PC-3 (cell line): ENCODE measurements at regions not wholly inside any gene's neighbourhood (a gene's known extent, or its start where the extent isn't known, plus 50 kb on each side); places are given as distances from the start of the nearest gene placed in this dataset.

Source experiments
- ATAC-seq: fragments of 200-7000 bp; cut with Tn5 transposase; 2 replicates; pipeline ENCODE4 v1.9.1; 2020; ENCODE audit warnings: mild to moderate bottlenecking, moderate library complexity
- BruUV-seq: library from RNA; stranded (reverse); fragments of 400-500 nt; replicated peaks from 2 replicates; lab custom pipeline; 2021; lab: Mats Ljungman, UMichigan
- CTCF ChIA-PET: fragments of 300-600 bp; sonication (Branson Sonifier 250); formaldehyde crosslinking; loops from one replicate; lab custom pipeline; 2022; ENCODE audit warnings: antibody characterized with exemption; lab: Charles Lee
- POLR2A ChIA-PET: fragments of 300-600 bp; sonication (Branson Sonifier 250); formaldehyde crosslinking; loops from one replicate; lab custom pipeline; 2022; ENCODE audit warnings: antibody characterized with exemption; ENCODE audit not compliant: unreplicated experiment; lab: Charles Lee
- DNase-seq: peaks from one replicate; pipeline ENCODE4 v3.0.0-alpha.2; 2015
- H2AFZ ChIP-seq: fragments of 300-600 bp; sonication (generic); 2 replicates; pipeline ENCODE4 v1.6.0; 2016; ENCODE audit warnings: antibody characterized with exemption, low read length
- H3F3A ChIP-seq: fragments of 300-600 bp; sonication (generic); one replicate; pipeline ENCODE4 v1.6.0; 2017; ENCODE audit warnings: antibody characterized with exemption, low read length, control low read depth, mild to moderate bottlenecking; ENCODE audit not compliant: unreplicated experiment
- H3K27ac ChIP-seq: fragments of 300-600 bp; sonication (generic); 2 replicates; pipeline ENCODE4 v1.5.1; 2016; ENCODE audit warnings: mild to moderate bottlenecking, low read length
- H3K27me3 ChIP-seq: fragments of 300-600 bp; sonication (generic); 2 replicates; pipeline ENCODE4 v1.6.1; 2016; ENCODE audit warnings: low read length, mixed read lengths
- H3K36me3 ChIP-seq: fragments of 300-600 bp; sonication (generic); 2 replicates; pipeline ENCODE4 v1.6.1; 2016; ENCODE audit warnings: low read depth, mixed run types, low read length, mixed read lengths
- H3K4me1 ChIP-seq: fragments of 300-600 bp; sonication (generic); 2 replicates; pipeline ENCODE4 v1.5.1; 2016; ENCODE audit warnings: low read length; ENCODE audit not compliant: insufficient read depth
- H3K4me2 ChIP-seq: fragments of 300-600 bp; sonication (generic); 2 replicates; pipeline ENCODE4 v1.6.0; 2016; ENCODE audit warnings: low read length
- H3K4me3 ChIP-seq: fragments of 300-600 bp; sonication (generic); 2 replicates; pipeline ENCODE4 v1.5.1; 2016; ENCODE audit warnings: mild to moderate bottlenecking, low read length, mixed read lengths
- H3K79me2 ChIP-seq: fragments of 300-600 bp; sonication (generic); 2 replicates; pipeline ENCODE4 v1.6.1; 2017; ENCODE audit warnings: low read length, mixed read lengths
- H3K9ac ChIP-seq: fragments of 300-600 bp; sonication (generic); 2 replicates; pipeline ENCODE4 v1.6.0; 2016; ENCODE audit warnings: mild to moderate bottlenecking, low read length
- H3K9me2 ChIP-seq: fragments of 300-600 bp; sonication (generic); replicated peaks from 2 replicates; pipeline ENCODE4 v1.6.1; 2016; ENCODE audit warnings: mixed run types, low read length, mixed read lengths
- H3K9me3 ChIP-seq: fragments of 300-600 bp; sonication (generic); 2 replicates; pipeline ENCODE4 v1.6.1; 2016; ENCODE audit warnings: low read length, mixed read lengths
- H4K20me1 ChIP-seq: fragments of 300-600 bp; sonication (generic); 2 replicates; pipeline ENCODE4 v1.6.1; 2016; ENCODE audit warnings: low read length, mixed read lengths
- EZH2 ChIP-seq: fragments of 300-600 bp; sonication (generic); IDR thresholded peaks from one replicate; pipeline ENCODE4 v1.6.1; 2017; ENCODE audit warnings: antibody characterized with exemption, mild to moderate bottlenecking, low read length; ENCODE audit not compliant: unreplicated experiment
- EZH2phosphoT487 ChIP-seq: fragments of 300-600 bp; sonication (generic); IDR thresholded peaks from 2 replicates; pipeline ENCODE4 v1.6.1; 2018; ENCODE audit warnings: mild to moderate bottlenecking, antibody characterized with exemption, low read length, borderline replicate concordance
- intact Hi-C: fragments of 100-400 bp; cut with micrococcal nuclease; formaldehyde crosslinking; loops from 2 replicates; pipeline ENCODE4 v1.9.0; 2023
- TF ChIP-seq, protein P1 (sequence below): fragments of 300-600 bp; sonication (generic); conservative IDR thresholded peaks from 2 replicates; pipeline ENCODE4 v1.5.1; 2017; ENCODE audit warnings: antibody characterized with exemption, low read depth, mild to moderate bottlenecking, low read length

- CTCF ChIA-PET, result no interaction called here
- TF ChIP-seq EZH2, result no peak
- TF ChIP-seq, protein P1, sequence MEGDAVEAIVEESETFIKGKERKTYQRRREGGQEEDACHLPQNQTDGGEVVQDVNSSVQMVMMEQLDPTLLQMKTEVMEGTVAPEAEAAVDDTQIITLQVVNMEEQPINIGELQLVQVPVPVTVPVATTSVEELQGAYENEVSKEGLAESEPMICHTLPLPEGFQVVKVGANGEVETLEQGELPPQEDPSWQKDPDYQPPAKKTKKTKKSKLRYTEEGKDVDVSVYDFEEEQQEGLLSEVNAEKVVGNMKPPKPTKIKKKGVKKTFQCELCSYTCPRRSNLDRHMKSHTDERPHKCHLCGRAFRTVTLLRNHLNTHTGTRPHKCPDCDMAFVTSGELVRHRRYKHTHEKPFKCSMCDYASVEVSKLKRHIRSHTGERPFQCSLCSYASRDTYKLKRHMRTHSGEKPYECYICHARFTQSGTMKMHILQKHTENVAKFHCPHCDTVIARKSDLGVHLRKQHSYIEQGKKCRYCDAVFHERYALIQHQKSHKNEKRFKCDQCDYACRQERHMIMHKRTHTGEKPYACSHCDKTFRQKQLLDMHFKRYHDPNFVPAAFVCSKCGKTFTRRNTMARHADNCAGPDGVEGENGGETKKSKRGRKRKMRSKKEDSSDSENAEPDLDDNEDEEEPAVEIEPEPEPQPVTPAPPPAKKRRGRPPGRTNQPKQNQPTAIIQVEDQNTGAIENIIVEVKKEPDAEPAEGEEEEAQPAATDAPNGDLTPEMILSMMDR, result no peak
- BruUV-seq, result no TSS peak
Observed at GRCh38 chr6:14966906-14967711, 278.8 kb upstream of the JARID2 start.

DNA sequence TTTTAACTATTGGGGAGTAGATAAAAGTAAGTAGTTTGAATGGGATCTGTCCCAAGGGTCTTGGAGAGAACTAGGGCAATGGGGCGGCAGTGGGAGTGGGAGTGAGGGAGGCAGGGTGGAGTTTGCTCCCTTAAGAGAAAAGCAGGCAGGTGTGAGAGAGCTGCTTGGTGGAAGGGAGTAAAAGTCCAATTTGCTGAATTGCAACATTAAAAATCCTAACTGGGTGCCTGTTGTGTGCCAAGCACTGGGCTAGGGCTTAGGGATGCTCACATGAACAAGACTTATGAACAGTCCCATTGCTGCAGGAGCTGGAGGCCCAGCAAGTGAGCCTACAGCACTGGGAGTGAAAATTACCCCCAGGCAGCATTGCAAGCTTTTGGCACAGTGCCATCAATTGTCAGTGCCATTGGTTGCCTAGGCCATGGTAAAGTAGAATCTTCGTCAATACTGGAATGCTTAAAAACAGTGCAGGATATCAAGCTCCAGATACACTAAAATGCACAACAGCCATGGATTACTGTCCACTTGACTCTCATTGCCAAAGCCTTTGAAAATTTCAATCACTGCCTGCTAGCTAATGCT lies 277.7 kb upstream of the JARID2 start:
- TF ChIP-seq EZH2phosphoT487 (no peak), EZH2 (no peak)
- TF ChIP-seq, protein P1, result no peak
- peaks cover 4% of the 10 kb centered on the region; the same call in 1 of the 2 replicates for H3K9me3 ChIP-seq
- POLR2A ChIA-PET, result no interaction called here
- 0 out of 2 replicates have a peak, but pooled peaks cover 7% of the 10 kb centered on the region for H3K4me1 ChIP-seq
- H3K4me2 ChIP-seq, result no peak overlapping the region
- no peak overlapping the region for H3K4me3 ChIP-seq
- no peak overlapping the region for H3K27ac ChIP-seq
- no peak overlapping the region for H3K9ac ChIP-seq
- H3K9me2 ChIP-seq, result no peaks in the 10 kb centered on the region
- no peaks in the 10 kb centered on the region for H3K36me3 ChIP-seq
- no peak overlapping the region for H2AFZ ChIP-seq
- H3K27me3 ChIP-seq, result no peaks in the 10 kb centered on the region
- no peaks in the 10 kb centered on the region for H3F3A ChIP-seq
- no peak for ATAC-seq
- no peak for DNase-seq
- no peaks in the 10 kb centered on the region for H4K20me1 ChIP-seq
- no peaks in the 10 kb centered on the region for H3K79me2 ChIP-seq
- BruUV-seq, result no TSS peak
- CTCF ChIA-PET, result no interaction called here
- intact Hi-C loops, result no loop called here

More at GRCh38 chr6:14966906-14967711, 278.8 kb upstream of the JARID2 start:
- intact Hi-C loops, result no loop called here
- Histone ChIP-seq H3K9me3 (peaks cover 4% of the 10 kb centered on the region; the same call in 1 of the 2 replicates), H2AFZ (no peak overlapping the region), H4K20me1 (no peaks in the 10 kb centered on the region), H3K79me2 (no peaks in the 10 kb centered on the region), H3K4me3 (no peak overlapping the region), H3K36me3 (no peaks in the 10 kb centered on the region), H3K4me1 (0 out of 2 replicates have a peak, but pooled peaks cover 7% of the 10 kb centered on the region), H3K27me3 (no peaks in the 10 kb centered on the region), H3K9me2 (no peaks in the 10 kb centered on the region), H3K27ac (no peak overlapping the region), H3K4me2 (no peak overlapping the region), H3K9ac (no peak overlapping the region), H3F3A (no peaks in the 10 kb centered on the region)
- ATAC-seq, result no peak
- POLR2A ChIA-PET, result no interaction called here
- no peak for DNase-seq

- no peaks in the 10 kb centered on the region for H4K20me1 ChIP-seq
- H3K9me2 ChIP-seq, result no peaks in the 10 kb centered on the region
- peaks cover 4% of the 10 kb centered on the region; the same call in 1 of the 2 replicates for H3K9me3 ChIP-seq
- intact Hi-C loops, result no loop called here
- CTCF ChIA-PET, result no interaction called here
- POLR2A ChIA-PET, result no interaction called here
- TF ChIP-seq EZH2phosphoT487 (no peak), EZH2 (no peak)
- TF ChIP-seq, protein P1, result no peak
- H3K36me3 ChIP-seq, result no peaks in the 10 kb centered on the region
- no peaks in the 10 kb centered on the region for H3K79me2 ChIP-seq
- H2AFZ ChIP-seq, result no peak overlapping the region
- no peaks in the 10 kb centered on the region for H3K27me3 ChIP-seq
- H3K27ac ChIP-seq, result no peak overlapping the region
- no peak for DNase-seq
- no peak overlapping the region for H3K9ac ChIP-seq
- no peak for ATAC-seq
- no peak overlapping the region for H3K4me2 ChIP-seq
- no TSS peak for BruUV-seq
- no peak overlapping the region for H3K4me3 ChIP-seq
- 0 out of 2 replicates have a peak, but pooled peaks cover 7% of the 10 kb centered on the region for H3K4me1 ChIP-seq
- H3F3A ChIP-seq, result no peaks in the 10 kb centered on the region
Observed at GRCh38 chr6:14969126-14969525, 276.7 kb upstream of the JARID2 start.
